Activated T-cell treated with anti-CD3 and anti-CD28 coated beads, Interleukin-2, amount 50 U/mL, for 4 hours (primary cell): ENCODE measurements at regions not wholly inside any gene's neighbourhood (a gene's known extent, or its start where the extent isn't known, plus 50 kb on each side); places are given as distances from the start of the nearest gene placed in this dataset.
"Not testable (repeated sequence)": the region's sequence is repeated elsewhere in the genome, so short reads cannot be mapped to it uniquely, and the experiment has no call there.

Experiments
- ATAC-seq, 2 donors: fragments of 200-7000 bp; cut with Tn5 transposase; one replicate each; pipeline ENCODE4 v1.10.0; 2021
- DNase-seq: peaks from one replicate; pipeline ENCODE4 v3.0.0-alpha.2; 2020
- H3K27me3 Mint-ChIP-seq: one replicate; pipeline ENCODE4 v1.8.0; 2021; ENCODE audit warnings: low read depth, mixed read lengths
- H3K36me3 Mint-ChIP-seq: one replicate; pipeline ENCODE4 v1.8.0; 2022; ENCODE audit warnings: mixed read lengths; ENCODE audit not compliant: insufficient read depth
- H3K4me1 Mint-ChIP-seq: one replicate; pipeline ENCODE4 v1.8.0; 2021; ENCODE audit warnings: low read depth, mixed read lengths
- H3K4me3 Mint-ChIP-seq: one replicate; pipeline ENCODE4 v1.8.0; 2021; ENCODE audit warnings: mild to moderate bottlenecking, moderate library complexity, mixed read lengths
- H3K9me3 Mint-ChIP-seq: one replicate; pipeline ENCODE4 v1.8.0; 2021; ENCODE audit warnings: mixed read lengths

- H3K36me3 Mint-ChIP-seq, result no peaks in the 10 kb centered on the region
- ATAC-seq (no peak), DNase-seq (no peak)
- no peaks in the 10 kb centered on the region for H3K4me1 Mint-ChIP-seq
- no peak overlapping the region for H3K4me3 Mint-ChIP-seq
- H3K9me3 Mint-ChIP-seq, result no peaks in the 10 kb centered on the region
- H3K27me3 Mint-ChIP-seq, result no peaks in the 10 kb centered on the region
Measured at GRCh38 chr1:192862271-192862670, 53.4 kb downstream of the RGS2 start.

GRCh38 chr1:192866241-192866868 is 57.5 kb downstream of the RGS2 start:
- ATAC-seq (no peak), DNase-seq (no peak)
- Mint-ChIP-seq H3K9me3 (no peaks in the 10 kb centered on the region), H3K4me3 (no peak overlapping the region), H3K36me3 (no peaks in the 10 kb centered on the region), H3K27me3 (no peaks in the 10 kb centered on the region), H3K4me1 (no peaks in the 10 kb centered on the region)

- Mint-ChIP-seq H3K4me3 (no peak overlapping the region), H3K27me3 (no peaks in the 10 kb centered on the region), H3K9me3 (no peaks in the 10 kb centered on the region), H3K36me3 (no peaks in the 10 kb centered on the region), H3K4me1 (no peaks in the 10 kb centered on the region)
- DNase-seq (no peak), ATAC-seq (no peak)
Measured at GRCh38 chr1:192867180-192867579, 58.3 kb downstream of the RGS2 start.

GRCh38 chr1:192869308-192869940 is 60.6 kb downstream of the RGS2 start:
- Mint-ChIP-seq H3K4me3 (no peak overlapping the region), H3K9me3 (no peaks in the 10 kb centered on the region), H3K4me1 (no peaks in the 10 kb centered on the region), H3K36me3 (no peaks in the 10 kb centered on the region), H3K27me3 (peaks cover 5% of the 10 kb centered on the region)
- ATAC-seq, result no peak
- no peak for DNase-seq

GRCh38 chr1:192872010-192872409 is 63.2 kb downstream of the RGS2 start:
- DNase-seq (no peak), ATAC-seq (no peak)
- H3K4me3 Mint-ChIP-seq, result no peak overlapping the region
- H3K9me3 Mint-ChIP-seq, result no peaks in the 10 kb centered on the region
- H3K4me1 Mint-ChIP-seq, result no peaks in the 10 kb centered on the region
- H3K36me3 Mint-ChIP-seq, result no peaks in the 10 kb centered on the region
- peaks cover 11% of the 10 kb centered on the region for H3K27me3 Mint-ChIP-seq

- no peaks in the 10 kb centered on the region for H3K36me3 Mint-ChIP-seq
- H3K4me3 Mint-ChIP-seq, result no peak overlapping the region
- no peaks in the 10 kb centered on the region for H3K9me3 Mint-ChIP-seq
- DNase-seq (no peak), ATAC-seq (no peak)
- H3K4me1 Mint-ChIP-seq, result no peaks in the 10 kb centered on the region
- H3K27me3 Mint-ChIP-seq, result peaks cover 11% of the 10 kb centered on the region
Measured at GRCh38 chr1:192873836-192874235, 65.0 kb downstream of the RGS2 start.

- peaks cover 11% of the 10 kb centered on the region for H3K27me3 Mint-ChIP-seq
- H3K36me3 Mint-ChIP-seq, result no peaks in the 10 kb centered on the region
- DNase-seq, result no peak
- no peak for ATAC-seq
- no peaks in the 10 kb centered on the region for H3K4me1 Mint-ChIP-seq
- H3K4me3 Mint-ChIP-seq, result no peak overlapping the region
- H3K9me3 Mint-ChIP-seq, result no peaks in the 10 kb centered on the region
Measured at GRCh38 chr1:192876633-192877032, 67.8 kb downstream of the RGS2 start.

- no peaks in the 10 kb centered on the region for H3K36me3 Mint-ChIP-seq
- H3K27me3 Mint-ChIP-seq, result peaks cover 11% of the 10 kb centered on the region
- DNase-seq, result no peak
- ATAC-seq, result no peak
- H3K4me3 Mint-ChIP-seq, result no peak overlapping the region
- H3K4me1 Mint-ChIP-seq, result no peaks in the 10 kb centered on the region
- no peaks in the 10 kb centered on the region for H3K9me3 Mint-ChIP-seq
Measured at GRCh38 chr1:192877283-192877886, 68.5 kb downstream of the RGS2 start.

- ATAC-seq (no peak), DNase-seq (no peak)
- Mint-ChIP-seq H3K27me3 (peaks cover 11% of the 10 kb centered on the region), H3K4me1 (no peaks in the 10 kb centered on the region), H3K36me3 (no peaks in the 10 kb centered on the region), H3K9me3 (no peaks in the 10 kb centered on the region), H3K4me3 (no peak overlapping the region)
Measured at GRCh38 chr1:192878249-192878648, 69.4 kb downstream of the RGS2 start.

GRCh38 chr1:192879406-192879805 is 70.6 kb downstream of the RGS2 start:
- Mint-ChIP-seq H3K36me3 (no peaks in the 10 kb centered on the region), H3K4me1 (no peaks in the 10 kb centered on the region), H3K27me3 (peaks cover 6% of the 10 kb centered on the region), H3K4me3 (no peak overlapping the region), H3K9me3 (no peaks in the 10 kb centered on the region)
- ATAC-seq (no peak), DNase-seq (no peak)

GRCh38 chr1:192880231-192880630 is 71.4 kb downstream of the RGS2 start:
- H3K36me3 Mint-ChIP-seq, result no peaks in the 10 kb centered on the region
- no peaks in the 10 kb centered on the region for H3K4me1 Mint-ChIP-seq
- no peak for DNase-seq
- H3K9me3 Mint-ChIP-seq, result no peaks in the 10 kb centered on the region
- ATAC-seq, result no peak
- H3K4me3 Mint-ChIP-seq, result no peak overlapping the region
- peaks cover 3% of the 10 kb centered on the region for H3K27me3 Mint-ChIP-seq

GRCh38 chr1:192884241-192884640 is 75.4 kb downstream of the RGS2 start:
- Mint-ChIP-seq H3K4me1 (no peaks in the 10 kb centered on the region), H3K36me3 (no peaks in the 10 kb centered on the region), H3K27me3 (peaks cover 3% of the 10 kb centered on the region), H3K9me3 (no peaks in the 10 kb centered on the region), H3K4me3 (no peak overlapping the region)
- DNase-seq (no peak), ATAC-seq (no peak)

GRCh38 chr1:192885387-192885786 is 76.5 kb downstream of the RGS2 start:
- DNase-seq, H3K9me3 Mint-ChIP-seq, H3K27me3 Mint-ChIP-seq, H3K4me1 Mint-ChIP-seq, H3K4me3 Mint-ChIP-seq, H3K36me3 Mint-ChIP-seq: not testable (repeated sequence)
- peak in 1 of 2 donors; percentile 10 for ATAC-seq

GRCh38 chr1:192887426-192887825 is 78.6 kb downstream of the RGS2 start:
- no peak overlapping the region for H3K4me3 Mint-ChIP-seq
- peaks cover 3% of the 10 kb centered on the region for H3K27me3 Mint-ChIP-seq
- H3K9me3 Mint-ChIP-seq, result no peaks in the 10 kb centered on the region
- H3K4me1 Mint-ChIP-seq, result no peaks in the 10 kb centered on the region
- DNase-seq, result no peak
- H3K36me3 Mint-ChIP-seq, result no peaks in the 10 kb centered on the region
- no peak for ATAC-seq

- ATAC-seq (no peak), DNase-seq (no peak)
- H3K9me3 Mint-ChIP-seq, result no peaks in the 10 kb centered on the region
- no peak overlapping the region for H3K4me3 Mint-ChIP-seq
- no peaks in the 10 kb centered on the region for H3K36me3 Mint-ChIP-seq
- peaks cover 7% of the 10 kb centered on the region for H3K27me3 Mint-ChIP-seq
- H3K4me1 Mint-ChIP-seq, result no peaks in the 10 kb centered on the region
Measured at GRCh38 chr1:192888574-192888973, 79.7 kb downstream of the RGS2 start.
